Activated naive CD4-positive, alpha-beta T cell treated with anti-CD3 and anti-CD28 coated beads, Interleukin-2, amount 50 U/mL, for 72 hours (primary cell): ENCODE measurements at regions not wholly inside any gene's neighbourhood (a gene's known extent, or its start where the extent isn't known, plus 50 kb on each side); places are given as distances from the start of the nearest gene placed in this dataset.

Source experiments
- ATAC-seq, 2 donors: fragments of 150-1000 bp; cut with Tn5 transposase; 2 replicates each; pipeline ENCODE4 v1.10.0; 2021; ENCODE audit warnings: mild to moderate bottlenecking in 2 of 2, moderate library complexity in 2 of 2
- DNase-seq, 2 donors: peaks; one replicate each; pipeline ENCODE4 v3.0.0; 2021 to 2022; ENCODE audit warnings: low spot score in 2 of 2
- H3K27ac Mint-ChIP-seq, 2 donors: one replicate each; pipeline ENCODE4 v1.8.0; 2022; ENCODE audit warnings: mild to moderate bottlenecking in 2 of 2, mixed read lengths in 2 of 2
- H3K36me3 Mint-ChIP-seq, 2 donors: one replicate each; pipeline ENCODE4 v1.8.0; 2022; ENCODE audit warnings: mixed read lengths in 2 of 2
- H3K9me3 Mint-ChIP-seq, 2 donors: one replicate each; pipeline ENCODE4 v1.8.0; 2022; ENCODE audit warnings: mixed read lengths in 2 of 2

- DNase-seq (no peak), ATAC-seq (no peak)
- H3K27ac Mint-ChIP-seq = no peak overlapping the region
- H3K9me3 Mint-ChIP-seq = no peaks in the 10 kb centered on the region
- no peaks in the 10 kb centered on the region for H3K36me3 Mint-ChIP-seq
These were observed 1233.5 kb downstream of the BRD1 start for GRCh38 chr22:48594016-48594756.

- no peak for ATAC-seq
- Mint-ChIP-seq H3K36me3 (no peaks in the 10 kb centered on the region), H3K9me3 (no peaks in the 10 kb centered on the region), H3K27ac (no peak overlapping the region)
- DNase-seq = no peak
These were observed 1234.1 kb downstream of the BRD1 start for GRCh38 chr22:48593551-48593950.

GRCh38 chr22:48592931-48593330 lies 1234.7 kb downstream of the BRD1 start:
- H3K36me3 Mint-ChIP-seq = no peaks in the 10 kb centered on the region
- DNase-seq (no peak), ATAC-seq (no peak)
- H3K27ac Mint-ChIP-seq = no peak overlapping the region
- no peaks in the 10 kb centered on the region for H3K9me3 Mint-ChIP-seq

GRCh38 chr22:48592488-48592887 lies 1235.2 kb downstream of the BRD1 start:
- no peak for ATAC-seq

GRCh38 chr22:48592066-48592345 lies 1235.7 kb downstream of the BRD1 start:
- ATAC-seq (no peak), DNase-seq (no peak)
- H3K36me3 Mint-ChIP-seq = no peaks in the 10 kb centered on the region

More at GRCh38 chr22:48592488-48592887, 1235.2 kb downstream of the BRD1 start:
- no peak overlapping the region for H3K27ac Mint-ChIP-seq
- H3K9me3 Mint-ChIP-seq = no peaks in the 10 kb centered on the region
- DNase-seq = no peak
- H3K36me3 Mint-ChIP-seq = no peaks in the 10 kb centered on the region

GRCh38 chr22:48591286-48592065 lies 1236.2 kb downstream of the BRD1 start:
- Mint-ChIP-seq H3K27ac (no peak overlapping the region), H3K9me3 (no peaks in the 10 kb centered on the region), H3K36me3 (no peaks in the 10 kb centered on the region)
- DNase-seq (no peak), ATAC-seq (no peak)

More at GRCh38 chr22:48592066-48592345, 1235.7 kb downstream of the BRD1 start:
- Mint-ChIP-seq H3K27ac (no peak overlapping the region), H3K9me3 (no peaks in the 10 kb centered on the region)

- no peak for DNase-seq
- Mint-ChIP-seq H3K9me3 (no peaks in the 10 kb centered on the region), H3K36me3 (no peaks in the 10 kb centered on the region), H3K27ac (no peak overlapping the region)
- no peak for ATAC-seq
These were observed 1237.8 kb downstream of the BRD1 start for GRCh38 chr22:48589901-48590300.

GRCh38 chr22:48588878-48589450 lies 1238.7 kb downstream of the BRD1 start:
- H3K27ac Mint-ChIP-seq = no peak overlapping the region
- DNase-seq = no peak
- no peak for ATAC-seq

GRCh38 chr22:48588151-48588877 lies 1239.4 kb downstream of the BRD1 start:
- H3K27ac Mint-ChIP-seq = no peak overlapping the region
- no peaks in the 10 kb centered on the region for H3K36me3 Mint-ChIP-seq
- no peak for DNase-seq
- H3K9me3 Mint-ChIP-seq = no peaks in the 10 kb centered on the region
- no peak for ATAC-seq

More at GRCh38 chr22:48588878-48589450, 1238.7 kb downstream of the BRD1 start:
- no peaks in the 10 kb centered on the region for H3K9me3 Mint-ChIP-seq
- no peaks in the 10 kb centered on the region for H3K36me3 Mint-ChIP-seq

- Mint-ChIP-seq H3K36me3 (no peaks in the 10 kb centered on the region), H3K9me3 (no peaks in the 10 kb centered on the region), H3K27ac (no peak overlapping the region)
- ATAC-seq = no peak
- no peak for DNase-seq
These were observed 1240.3 kb downstream of the BRD1 start for GRCh38 chr22:48587236-48587865.

- Mint-ChIP-seq H3K36me3 (no peaks in the 10 kb centered on the region), H3K9me3 (no peaks in the 10 kb centered on the region), H3K27ac (no peak overlapping the region)
- no peak for ATAC-seq
- no peak for DNase-seq
These were observed 1240.9 kb downstream of the BRD1 start for GRCh38 chr22:48586799-48587185.

- Mint-ChIP-seq H3K9me3 (no peaks in the 10 kb centered on the region), H3K36me3 (no peaks in the 10 kb centered on the region), H3K27ac (no peak overlapping the region)
- DNase-seq = no peak
- no peak for ATAC-seq
These were observed 1241.5 kb downstream of the BRD1 start for GRCh38 chr22:48585916-48586798.

- ATAC-seq = no peak
- no peaks in the 10 kb centered on the region for H3K36me3 Mint-ChIP-seq
- DNase-seq = no peak
- no peaks in the 10 kb centered on the region for H3K9me3 Mint-ChIP-seq
- no peak overlapping the region for H3K27ac Mint-ChIP-seq
These were observed 1243.5 kb downstream of the BRD1 start for GRCh38 chr22:48584170-48584569.

GRCh38 chr22:48581796-48582469 lies 1245.7 kb downstream of the BRD1 start:
- DNase-seq (no peak), ATAC-seq (peak in 1 of 2 donors; percentile 40)
- Mint-ChIP-seq H3K9me3 (no peaks in the 10 kb centered on the region), H3K27ac (no peak overlapping the region), H3K36me3 (peaks cover 0 to 5% of the 10 kb centered on the region in 2 donors)

GRCh38 chr22:48581205-48581766 lies 1246.4 kb downstream of the BRD1 start:
- DNase-seq = no peak
- no peak overlapping the region for H3K27ac Mint-ChIP-seq
- no peaks in the 10 kb centered on the region for H3K9me3 Mint-ChIP-seq
- peak in 1 of 2 donors; percentile 16 for ATAC-seq
- H3K36me3 Mint-ChIP-seq = peaks cover 0 to 5% of the 10 kb centered on the region in 2 donors
